ENCODE measurements at regions not wholly inside any gene's neighbourhood (a gene's known extent, or its start where the extent isn't known, plus 50 kb on each side); places are given as distances from the start of the nearest gene placed in this dataset.

- TF ChIP-seq, protein P1, sequence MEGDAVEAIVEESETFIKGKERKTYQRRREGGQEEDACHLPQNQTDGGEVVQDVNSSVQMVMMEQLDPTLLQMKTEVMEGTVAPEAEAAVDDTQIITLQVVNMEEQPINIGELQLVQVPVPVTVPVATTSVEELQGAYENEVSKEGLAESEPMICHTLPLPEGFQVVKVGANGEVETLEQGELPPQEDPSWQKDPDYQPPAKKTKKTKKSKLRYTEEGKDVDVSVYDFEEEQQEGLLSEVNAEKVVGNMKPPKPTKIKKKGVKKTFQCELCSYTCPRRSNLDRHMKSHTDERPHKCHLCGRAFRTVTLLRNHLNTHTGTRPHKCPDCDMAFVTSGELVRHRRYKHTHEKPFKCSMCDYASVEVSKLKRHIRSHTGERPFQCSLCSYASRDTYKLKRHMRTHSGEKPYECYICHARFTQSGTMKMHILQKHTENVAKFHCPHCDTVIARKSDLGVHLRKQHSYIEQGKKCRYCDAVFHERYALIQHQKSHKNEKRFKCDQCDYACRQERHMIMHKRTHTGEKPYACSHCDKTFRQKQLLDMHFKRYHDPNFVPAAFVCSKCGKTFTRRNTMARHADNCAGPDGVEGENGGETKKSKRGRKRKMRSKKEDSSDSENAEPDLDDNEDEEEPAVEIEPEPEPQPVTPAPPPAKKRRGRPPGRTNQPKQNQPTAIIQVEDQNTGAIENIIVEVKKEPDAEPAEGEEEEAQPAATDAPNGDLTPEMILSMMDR (IDR thresholded peaks at IDR 0.05; ENCODE audit: insufficient read depth, low read length, poor library complexity, severe bottlenecking) = no peak
- no peak for TF ChIP-seq EZH2phosphoT487 (conservative IDR thresholded peaks at IDR 0.05; ENCODE audit: low read length)
Measured at GRCh38 chr17:72438783-72439182, 318.0 kb downstream of the SOX9 start.
